HG03066 (cell line): ENCODE measurements at regions not wholly inside any gene's neighbourhood (a gene's known extent, or its start where the extent isn't known, plus 50 kb on each side); places are given as distances from the start of the nearest gene placed in this dataset.
"Not testable (repeated sequence)": the region's sequence is repeated elsewhere in the genome, so short reads cannot be mapped to it uniquely, and the experiment has no call there.

ENCODE experiments used
- ATAC-seq: cut with Tn5 transposase; IDR thresholded peaks from one replicate; pipeline ENCODE4 v1.9.1; 2021; ENCODE audit warnings: low read depth; ENCODE audit not compliant: unreplicated experiment

- ATAC-seq = not testable (repeated sequence)
These were observed 508.2 kb downstream of the RPIA start for GRCh38 chr2:89199453-89200246.

- ATAC-seq = not testable (repeated sequence)
These were observed 508.7 kb downstream of the RPIA start for GRCh38 chr2:89200247-89200527.

- not testable (repeated sequence) for ATAC-seq
These were observed 511.0 kb downstream of the RPIA start for GRCh38 chr2:89202518-89202917.

- ATAC-seq = peak; percentile 66
These were observed 513.7 kb downstream of the RPIA start for GRCh38 chr2:89205153-89205552.

GRCh38 chr2:89208144-89208932 is 516.9 kb downstream of the RPIA start:
- not testable (repeated sequence) for ATAC-seq

- not testable (repeated sequence) for ATAC-seq
These were observed 521.7 kb downstream of the RPIA start for GRCh38 chr2:89213151-89213550.

GRCh38 chr2:89213811-89214210 is 522.3 kb downstream of the RPIA start:
- ATAC-seq = not testable (repeated sequence)

- not testable (repeated sequence) for ATAC-seq
These were observed 530.0 kb downstream of the RPIA start for GRCh38 chr2:89221474-89221873.

GRCh38 chr2:89222063-89222732 is 530.7 kb downstream of the RPIA start:
- ATAC-seq = not testable (repeated sequence)

GRCh38 chr2:89224803-89225202 is 533.3 kb downstream of the RPIA start:
- ATAC-seq = not testable (repeated sequence)

- not testable (repeated sequence) for ATAC-seq
These were observed 538.5 kb downstream of the RPIA start for GRCh38 chr2:89229979-89230378.

- not testable (repeated sequence) for ATAC-seq
These were observed 539.8 kb downstream of the RPIA start for GRCh38 chr2:89231241-89231640.

- not testable (repeated sequence) for ATAC-seq
These were observed 542.5 kb downstream of the RPIA start for GRCh38 chr2:89233931-89234330.

- not testable (repeated sequence) for ATAC-seq
These were observed 543.5 kb downstream of the RPIA start for GRCh38 chr2:89234818-89235466.

GRCh38 chr2:89236832-89237450 is 545.5 kb downstream of the RPIA start:
- not testable (repeated sequence) for ATAC-seq

- ATAC-seq = not testable (repeated sequence)
These were observed 546.3 kb downstream of the RPIA start for GRCh38 chr2:89237783-89238182.

- peak; percentile 81 for ATAC-seq
These were observed 551.7 kb downstream of the RPIA start for GRCh38 chr2:89243114-89243700.

- not testable (repeated sequence) for ATAC-seq
These were observed 552.9 kb downstream of the RPIA start for GRCh38 chr2:89244407-89244806.

GRCh38 chr2:89245478-89245877 is 554.0 kb downstream of the RPIA start:
- ATAC-seq = not testable (repeated sequence)

- not testable (repeated sequence) for ATAC-seq
These were observed 554.6 kb downstream of the RPIA start for GRCh38 chr2:89246027-89246426.
